Spleen (tissue), 11 donors: ENCODE measurements at regions not wholly inside any gene's neighbourhood (a gene's known extent, or its start where the extent isn't known, plus 50 kb on each side); places are given as distances from the start of the nearest gene placed in this dataset.

Experiments used
- DNase-seq: peaks from one replicate; pipeline ENCODE4 v3.0.0-alpha.2; 2020
- H3K27ac ChIP-seq, 8 donors: fragments of 200-600 bp; sonication (generic) in 7 of 8; 1 replicate in 4 of 8; 2 replicates in 4 of 8; pipeline versions ENCODE4 v1.5.0 to v1.8.0; 2016 to 2021; ENCODE audit warnings: inconsistent platforms in 4 of 8, mild to moderate bottlenecking in 4 of 8, moderate library complexity in 1 of 8
- H3K27me3 ChIP-seq, 7 donors: fragments of 200-600 bp; sonication (generic) in 6 of 7; replicated peaks in 1 of 7; 1 replicate in 4 of 7; 2 replicates in 3 of 7; pipeline versions ENCODE4 v1.5.0 to v1.8.0; 2016 to 2021; ENCODE audit warnings: inconsistent platforms in 3 of 7, mild to moderate bottlenecking in 1 of 7
- H3K36me3 ChIP-seq, 6 donors: fragments of 200-600 bp; sonication (generic) in 5 of 6; 1 replicate in 4 of 6; 2 replicates in 2 of 6; pipeline versions ENCODE4 v1.5.0 to v1.8.0; 2016 to 2021; ENCODE audit warnings: inconsistent platforms in 2 of 6
- H3K4me1 ChIP-seq, 6 donors: fragments of 200-600 bp; sonication (generic) in 5 of 6; 1 replicate in 3 of 6; 2 replicates in 3 of 6; pipeline versions ENCODE4 v1.5.0 to v1.8.0; 2016 to 2021; ENCODE audit warnings: inconsistent platforms in 3 of 6
- H3K4me3 ChIP-seq, 8 donors: fragments of 200-600 bp; sonication (generic) in 7 of 8; 1 replicate in 4 of 8; 2 replicates in 4 of 8; pipeline versions ENCODE4 v1.5.0 to v1.8.0; 2016 to 2021; ENCODE audit warnings: inconsistent platforms in 4 of 8, mild to moderate bottlenecking in 4 of 8, moderate library complexity in 2 of 8
- H3K9me3 ChIP-seq, 8 donors: fragments of 200-600 bp; sonication (generic) in 7 of 8; 1 replicate in 4 of 8; 2 replicates in 4 of 8; pipeline versions ENCODE4 v1.5.0 to v1.8.0; 2016 to 2021; ENCODE audit warnings: inconsistent platforms in 4 of 8
- CTCF ChIP-seq, 11 experiments: fragments of 200-600 bp in 7 of 11; fragments of 450-650 bp in 4 of 11; sonication (generic) in 4 of 11; IDR thresholded peaks in 8 of 11; conservative IDR thresholded peaks in 3 of 11; 1 replicate in 7 of 11; 2 replicates in 4 of 11; pipeline versions ENCODE4 v1.4.0 to v1.8.0; 2016 to 2021; ENCODE audit warnings: antibody characterized with exemption in 11 of 11, inconsistent platforms in 4 of 11, mild to moderate bottlenecking in 1 of 11
- POLR2A ChIP-seq, 3 donors: fragments of 450-650 bp; IDR thresholded peaks; one replicate each; pipeline ENCODE4 v1.5.1; 2017; ENCODE audit warnings: antibody characterized with exemption in 3 of 3, mild to moderate bottlenecking in 1 of 3
- POLR2AphosphoS5 ChIP-seq, 3 donors: sonication (generic); formaldehyde crosslinking; IDR thresholded peaks; one replicate each; pipeline ENCODE4 v1.5.1; 2017; ENCODE audit warnings: antibody characterized with exemption in 3 of 3
- WGBS, 5 donors: extraction: QIAGEN DNeasy Blood & Tissue Kit in 3 of 5; methylation state at CpG; one replicate each; pipeline versions ENCODE4 v1.1.5 to v1.1.7; 2013 to 2018; 5-methylcytosine and 5-hydroxymethylcytosine counted together
- intact Hi-C: fragments of 100-400 bp; cut with DNase I; formaldehyde crosslinking; loops from one replicate; pipeline ENCODE4 v1.15.0; 2023; ENCODE audit warnings: low total_unique reads
- donor health status: healthy with polysubstance abuse.
- donor health status: DM: no; HTN: no; CAD: no; lungs with moderate emphysema.
- donor health status: DM: no; HTN: no; CAD: no.
- donor health status: Bipolar disorder and iron deficiency.
- donor health status: healthy.
- donor health status: DM: no; HTN: no; CAD: no.
- donor health status: DM: yes; HTN: yes; CAD: no.

- H3K4me1 ChIP-seq = peaks cover 0 to 10% (median 2%) of the 10 kb centered on the region in 6 donors
- H3K9me3 ChIP-seq = no peaks in the 10 kb centered on the region
- DNase-seq = no peak
- no peak overlapping the region for H3K27ac ChIP-seq
- intact Hi-C loops = no loop called here
- no peak overlapping the region for H3K4me3 ChIP-seq
- 83 to 93% (median 89%) methylated on average over 2 of the region's 2 CpGs for WGBS, 5 donors
- TF ChIP-seq CTCF (IDR thresholded peaks at IDR 0.05 in 8 of 11, conservative IDR thresholded peaks at IDR 0.05 in 3 of 11) (no peak), POLR2A (IDR thresholded peaks at IDR 0.05) (no peak), POLR2AphosphoS5 (IDR thresholded peaks at IDR 0.05) (no peak)
- no peaks in the 10 kb centered on the region for H3K36me3 ChIP-seq
- H3K27me3 ChIP-seq = peaks cover 0 to 16% (median 0%) of the 10 kb centered on the region in 7 donors
These were observed 78.3 kb downstream of the OTUD1 start for GRCh38 chr10:23517155-23517554.

DNA sequence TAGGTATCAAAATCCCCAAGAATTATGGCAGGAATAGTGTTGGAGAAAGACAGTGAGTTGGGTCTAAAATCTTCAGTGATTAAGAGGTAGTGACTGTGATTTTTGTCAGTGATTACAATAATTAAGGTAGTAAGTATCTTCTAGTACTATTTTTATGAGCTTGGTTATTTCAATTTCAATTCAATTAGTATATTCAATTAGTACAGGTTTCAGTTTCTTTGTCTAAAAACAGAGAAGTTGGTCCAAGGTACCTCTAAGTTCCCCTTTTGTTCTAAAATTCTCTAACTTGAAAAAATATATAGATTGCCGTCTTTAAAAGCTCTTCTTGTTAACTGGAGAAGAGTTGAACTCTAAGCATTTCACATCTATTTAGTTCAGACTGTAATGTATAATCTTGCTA, 82.9 kb downstream of the OTUD1 start:
- Histone ChIP-seq H3K9me3 (no peaks in the 10 kb centered on the region), H3K27me3 (no peaks in the 10 kb centered on the region), H3K27ac (peak overlapping the region in 1 of 8 donors; percentile 28), H3K4me3 (no peak overlapping the region), H3K36me3 (no peaks in the 10 kb centered on the region), H3K4me1 (peaks cover 0 to 25% (median 4%) of the 10 kb centered on the region in 6 donors)
- no peak for DNase-seq
- intact Hi-C loops = no loop called here
- WGBS, 5 donors = 35 to 51% (median 43%) methylated on average over 1 of the region's 1 CpG
- TF ChIP-seq POLR2AphosphoS5 (IDR thresholded peaks at IDR 0.05) = no peak
- no peak for TF ChIP-seq CTCF (IDR thresholded peaks at IDR 0.05 in 8 of 11, conservative IDR thresholded peaks at IDR 0.05 in 3 of 11)
- no peak for TF ChIP-seq POLR2A (IDR thresholded peaks at IDR 0.05)

GRCh38 chr10:23522345-23522744, 83.5 kb downstream of the OTUD1 start:
- no peak for DNase-seq
- WGBS, 5 donors = 66 to 83% (median 75%) methylated on average over 4 of the region's 4 CpGs
- H3K27me3 ChIP-seq = no peaks in the 10 kb centered on the region
- no peaks in the 10 kb centered on the region for H3K9me3 ChIP-seq
- no peak overlapping the region for H3K4me3 ChIP-seq
- H3K27ac ChIP-seq = no peak overlapping the region
- H3K4me1 ChIP-seq = peaks cover 0 to 25% (median 4%) of the 10 kb centered on the region in 6 donors
- intact Hi-C loops = no loop called here
- TF ChIP-seq POLR2A (IDR thresholded peaks at IDR 0.05) = no peak
- no peak for TF ChIP-seq POLR2AphosphoS5 (IDR thresholded peaks at IDR 0.05)
- TF ChIP-seq CTCF (IDR thresholded peaks at IDR 0.05 in 8 of 11, conservative IDR thresholded peaks at IDR 0.05 in 3 of 11) = no peak
- H3K36me3 ChIP-seq = no peaks in the 10 kb centered on the region

DNA sequence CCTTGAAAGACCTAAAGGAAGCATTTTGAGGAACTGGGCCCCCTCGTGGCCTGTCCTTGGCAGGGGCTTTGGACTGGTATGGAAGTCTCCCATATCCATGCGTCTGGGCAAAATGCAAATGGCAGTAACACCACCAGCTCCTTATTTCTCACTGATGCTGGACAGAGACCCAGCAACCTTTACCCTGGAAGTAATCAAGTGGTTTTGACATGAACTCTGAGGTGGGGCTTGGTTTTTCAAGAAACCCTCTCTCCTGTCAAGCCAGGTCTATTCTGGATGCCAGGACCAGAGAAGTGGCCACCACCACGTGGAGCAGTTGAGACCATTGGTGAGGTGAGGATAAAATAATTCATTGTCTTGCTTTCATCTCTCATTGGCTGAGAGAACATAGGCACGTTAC, 84.4 kb downstream of the OTUD1 start:
- intact Hi-C loops = no loop called here
- DNase-seq = no peak
- no peaks in the 10 kb centered on the region for H3K9me3 ChIP-seq
- no peak for TF ChIP-seq POLR2AphosphoS5 (IDR thresholded peaks at IDR 0.05)
- TF ChIP-seq CTCF (IDR thresholded peaks at IDR 0.05 in 8 of 11, conservative IDR thresholded peaks at IDR 0.05 in 3 of 11) = peak in 1 of 11 experiments; percentile 16
- TF ChIP-seq POLR2A (IDR thresholded peaks at IDR 0.05) = no peak
- H3K27me3 ChIP-seq = no peaks in the 10 kb centered on the region
- no peaks in the 10 kb centered on the region for H3K36me3 ChIP-seq
- peaks cover 0 to 25% (median 4%) of the 10 kb centered on the region in 6 donors for H3K4me1 ChIP-seq
- 53 to 65% (median 59%) methylated on average over 4 of the region's 4 CpGs for WGBS, 5 donors
- H3K4me3 ChIP-seq = no peak overlapping the region
- H3K27ac ChIP-seq = no peak overlapping the region
